ENCODE measurements at regions not wholly inside any gene's neighbourhood (a gene's known extent, or its start where the extent isn't known, plus 50 kb on each side); places are given as distances from the start of the nearest gene placed in this dataset.

DNA sequence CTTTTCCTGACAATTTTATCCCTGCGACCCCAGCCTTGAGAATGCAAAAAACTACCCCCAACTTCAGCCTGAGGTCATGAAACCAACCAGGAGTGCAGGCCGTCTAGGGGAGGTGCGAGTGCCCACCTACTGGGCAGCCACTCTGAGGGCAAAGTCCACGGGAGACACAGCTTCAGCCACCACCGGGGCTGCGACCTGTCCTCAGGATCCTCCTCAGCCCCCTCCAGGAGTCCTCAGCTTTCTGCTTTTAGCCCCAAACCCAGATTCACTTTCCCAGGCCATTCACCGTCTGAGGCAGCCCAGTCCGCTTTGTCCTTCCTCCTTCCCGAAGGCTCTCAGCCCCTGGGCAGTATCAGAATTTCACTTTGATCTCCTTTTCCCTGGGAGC lies 210.2 kb upstream of the TNP1 start:
- no peak for DNase-seq
- Histone ChIP-seq H3K27me3 (ENCODE audit: insufficient read depth) (no peaks in the 10 kb centered on the region), H3K9me2 (no peaks in the 10 kb centered on the region; the same call in 1 of the 2 replicates), H2AFZ (ENCODE audit: low read depth) (no peak overlapping the region), H3K79me2 (ENCODE audit: insufficient read depth) (no peaks in the 10 kb centered on the region), H3K4me2 (no peak overlapping the region), H3K27ac (ENCODE audit: low read depth in 2 of 2, low read length in 1 of 2) (no peak overlapping the region), H3K9ac (no peak overlapping the region), H3K4me1 (ENCODE audit: control insufficient read depth in 1 of 2, insufficient read depth in 2 of 2, low read depth in 1 of 2, low read length in 1 of 2) (peaks cover 0 to 3% of the 10 kb centered on the region in 2 experiments; a peak in 1 of 4 replicates), H4K20me1 (ENCODE audit: insufficient read depth) (no peaks in the 10 kb centered on the region), H3K4me3 (ENCODE audit: low read depth in 2 of 2, low read length in 1 of 2) (no peak overlapping the region), H3K9me3 (no peaks in the 10 kb centered on the region), H3K36me3 (replicated peaks in 1 of 2; ENCODE audit: control insufficient read depth in 1 of 2, insufficient read depth in 2 of 2, low read length in 1 of 2) (no peaks in the 10 kb centered on the region), H3F3A (replicated peaks; ENCODE audit: insufficient read depth) (no peaks in the 10 kb centered on the region)
- WGBS (ENCODE audit: low lambda C conversion rate), result 64% methylated on average over 6 of the region's 9 CpGs
- CTCF ChIA-PET, result no interaction called here
- TF ChIP-seq EZH2phosphoT487 (IDR thresholded peaks at IDR 0.05; ENCODE audit: borderline replicate concordance, low read depth) (no peak), RXRA (IDR thresholded peaks at IDR 0.05; ENCODE audit: borderline replicate concordance, low read depth) (no peak), FOXJ3 (CRISPR knock-in tag; IDR thresholded peaks at IDR 0.05) (no peak), ELF1 (IDR thresholded peaks at IDR 0.05) (no peak), MEF2A (IDR thresholded peaks at IDR 0.05; ENCODE audit: borderline replicate concordance, low read depth) (no peak), EP300 (IDR thresholded peaks at IDR 0.05; ENCODE audit: borderline replicate concordance in 1 of 2, low read depth in 1 of 2, low read length in 1 of 2) (no peak), TAF1 (IDR thresholded peaks at IDR 0.05; ENCODE audit: borderline replicate concordance, low read depth, low read length) (no peak), SIN3A (IDR thresholded peaks at IDR 0.05; ENCODE audit: borderline replicate concordance, low read depth, low read length) (no peak), FOSL2 (IDR thresholded peaks at IDR 0.05; ENCODE audit: borderline replicate concordance, low read depth) (no peak), GABPA (IDR thresholded peaks at IDR 0.05; ENCODE audit: low read depth) (no peak), TEAD4 (IDR thresholded peaks at IDR 0.05; ENCODE audit: borderline replicate concordance, insufficient read depth) (no peak), FOXM1 (IDR thresholded peaks at IDR 0.05; ENCODE audit: low read depth) (no peak), POLR2AphosphoS5 (IDR thresholded peaks at IDR 0.05; ENCODE audit: low read depth, low read length) (no peak), JUND (IDR thresholded peaks at IDR 0.05) (no peak), SMC3 (IDR thresholded peaks at IDR 0.05; ENCODE audit: low read depth, low read length) (no peak)
- TF ChIP-seq, protein P1, sequence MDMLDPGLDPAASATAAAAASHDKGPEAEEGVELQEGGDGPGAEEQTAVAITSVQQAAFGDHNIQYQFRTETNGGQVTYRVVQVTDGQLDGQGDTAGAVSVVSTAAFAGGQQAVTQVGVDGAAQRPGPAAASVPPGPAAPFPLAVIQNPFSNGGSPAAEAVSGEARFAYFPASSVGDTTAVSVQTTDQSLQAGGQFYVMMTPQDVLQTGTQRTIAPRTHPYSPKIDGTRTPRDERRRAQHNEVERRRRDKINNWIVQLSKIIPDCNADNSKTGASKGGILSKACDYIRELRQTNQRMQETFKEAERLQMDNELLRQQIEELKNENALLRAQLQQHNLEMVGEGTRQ (IDR thresholded peaks at IDR 0.05; ENCODE audit: borderline replicate concordance, low read depth, low read length), result no peak
- TF ChIP-seq, protein P2, sequence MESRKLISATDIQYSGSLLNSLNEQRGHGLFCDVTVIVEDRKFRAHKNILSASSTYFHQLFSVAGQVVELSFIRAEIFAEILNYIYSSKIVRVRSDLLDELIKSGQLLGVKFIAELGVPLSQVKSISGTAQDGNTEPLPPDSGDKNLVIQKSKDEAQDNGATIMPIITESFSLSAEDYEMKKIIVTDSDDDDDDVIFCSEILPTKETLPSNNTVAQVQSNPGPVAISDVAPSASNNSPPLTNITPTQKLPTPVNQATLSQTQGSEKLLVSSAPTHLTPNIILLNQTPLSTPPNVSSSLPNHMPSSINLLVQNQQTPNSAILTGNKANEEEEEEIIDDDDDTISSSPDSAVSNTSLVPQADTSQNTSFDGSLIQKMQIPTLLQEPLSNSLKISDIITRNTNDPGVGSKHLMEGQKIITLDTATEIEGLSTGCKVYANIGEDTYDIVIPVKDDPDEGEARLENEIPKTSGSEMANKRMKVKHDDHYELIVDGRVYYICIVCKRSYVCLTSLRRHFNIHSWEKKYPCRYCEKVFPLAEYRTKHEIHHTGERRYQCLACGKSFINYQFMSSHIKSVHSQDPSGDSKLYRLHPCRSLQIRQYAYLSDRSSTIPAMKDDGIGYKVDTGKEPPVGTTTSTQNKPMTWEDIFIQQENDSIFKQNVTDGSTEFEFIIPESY (IDR thresholded peaks at IDR 0.05; ENCODE audit: borderline replicate concordance, low read depth), result no peak
- TF ChIP-seq, protein P3, sequence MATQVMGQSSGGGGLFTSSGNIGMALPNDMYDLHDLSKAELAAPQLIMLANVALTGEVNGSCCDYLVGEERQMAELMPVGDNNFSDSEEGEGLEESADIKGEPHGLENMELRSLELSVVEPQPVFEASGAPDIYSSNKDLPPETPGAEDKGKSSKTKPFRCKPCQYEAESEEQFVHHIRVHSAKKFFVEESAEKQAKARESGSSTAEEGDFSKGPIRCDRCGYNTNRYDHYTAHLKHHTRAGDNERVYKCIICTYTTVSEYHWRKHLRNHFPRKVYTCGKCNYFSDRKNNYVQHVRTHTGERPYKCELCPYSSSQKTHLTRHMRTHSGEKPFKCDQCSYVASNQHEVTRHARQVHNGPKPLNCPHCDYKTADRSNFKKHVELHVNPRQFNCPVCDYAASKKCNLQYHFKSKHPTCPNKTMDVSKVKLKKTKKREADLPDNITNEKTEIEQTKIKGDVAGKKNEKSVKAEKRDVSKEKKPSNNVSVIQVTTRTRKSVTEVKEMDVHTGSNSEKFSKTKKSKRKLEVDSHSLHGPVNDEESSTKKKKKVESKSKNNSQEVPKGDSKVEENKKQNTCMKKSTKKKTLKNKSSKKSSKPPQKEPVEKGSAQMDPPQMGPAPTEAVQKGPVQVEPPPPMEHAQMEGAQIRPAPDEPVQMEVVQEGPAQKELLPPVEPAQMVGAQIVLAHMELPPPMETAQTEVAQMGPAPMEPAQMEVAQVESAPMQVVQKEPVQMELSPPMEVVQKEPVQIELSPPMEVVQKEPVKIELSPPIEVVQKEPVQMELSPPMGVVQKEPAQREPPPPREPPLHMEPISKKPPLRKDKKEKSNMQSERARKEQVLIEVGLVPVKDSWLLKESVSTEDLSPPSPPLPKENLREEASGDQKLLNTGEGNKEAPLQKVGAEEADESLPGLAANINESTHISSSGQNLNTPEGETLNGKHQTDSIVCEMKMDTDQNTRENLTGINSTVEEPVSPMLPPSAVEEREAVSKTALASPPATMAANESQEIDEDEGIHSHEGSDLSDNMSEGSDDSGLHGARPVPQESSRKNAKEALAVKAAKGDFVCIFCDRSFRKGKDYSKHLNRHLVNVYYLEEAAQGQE (IDR thresholded peaks at IDR 0.05; ENCODE audit: low read depth, low read length), result no peak
- TF ChIP-seq, protein P4, sequence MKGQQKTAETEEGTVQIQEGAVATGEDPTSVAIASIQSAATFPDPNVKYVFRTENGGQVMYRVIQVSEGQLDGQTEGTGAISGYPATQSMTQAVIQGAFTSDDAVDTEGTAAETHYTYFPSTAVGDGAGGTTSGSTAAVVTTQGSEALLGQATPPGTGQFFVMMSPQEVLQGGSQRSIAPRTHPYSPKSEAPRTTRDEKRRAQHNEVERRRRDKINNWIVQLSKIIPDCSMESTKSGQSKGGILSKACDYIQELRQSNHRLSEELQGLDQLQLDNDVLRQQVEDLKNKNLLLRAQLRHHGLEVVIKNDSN (IDR thresholded peaks at IDR 0.05; ENCODE audit: borderline replicate concordance, low read depth), result no peak
- POLR2A ChIA-PET, result no interaction called here
